GM18502 (cell line): ENCODE measurements at regions not wholly inside any gene's neighbourhood (a gene's known extent, or its start where the extent isn't known, plus 50 kb on each side); places are given as distances from the start of the nearest gene placed in this dataset.
"Not testable (repeated sequence)": the region's sequence is repeated elsewhere in the genome, so short reads cannot be mapped to it uniquely, and the experiment has no call there.

Source experiments
- ATAC-seq: cut with Tn5 transposase; IDR thresholded peaks from one replicate; pipeline ENCODE4 v1.9.1; 2021; ENCODE audit warnings: mild to moderate bottlenecking; ENCODE audit not compliant: unreplicated experiment, poor library complexity

DNA sequence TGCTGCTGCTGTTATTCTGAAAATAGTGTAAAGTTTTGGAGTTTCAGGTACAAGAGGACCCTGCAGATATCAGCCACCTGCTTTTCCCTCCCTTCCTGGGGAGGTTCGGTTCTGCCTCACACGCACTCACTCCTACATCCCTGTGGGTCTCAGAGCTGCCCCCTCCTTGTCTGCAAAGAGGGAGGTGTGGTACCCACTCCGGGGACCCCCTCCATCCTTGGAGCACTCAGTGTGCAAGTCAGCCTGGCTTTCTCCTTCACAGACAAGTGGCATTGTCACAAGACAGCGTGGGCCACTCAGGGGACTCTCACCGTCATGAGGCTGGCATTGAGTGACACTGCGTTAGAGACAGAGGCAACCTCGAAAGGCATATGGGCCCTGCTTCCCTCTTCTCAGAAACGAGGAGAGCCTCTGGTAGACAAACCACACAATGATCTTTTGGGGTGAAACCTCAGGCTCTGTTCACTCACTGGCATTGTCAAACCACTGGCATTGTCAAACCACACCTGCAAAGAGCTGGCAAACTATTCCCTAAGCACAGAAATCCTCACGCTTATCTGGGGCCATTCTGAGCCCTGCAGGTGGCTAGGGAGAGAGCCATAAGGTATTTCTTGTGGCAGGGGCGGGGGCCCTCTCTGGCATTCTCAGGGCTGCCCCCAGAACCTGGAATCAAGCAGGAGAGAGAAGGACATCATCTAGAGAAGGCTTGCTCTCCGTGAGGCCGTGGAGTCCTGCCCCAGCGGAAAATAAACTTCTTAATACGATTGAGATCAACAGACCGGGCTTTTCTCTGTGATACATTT is 285.0 kb downstream of the SHOX start:
- ATAC-seq: no peak

DNA sequence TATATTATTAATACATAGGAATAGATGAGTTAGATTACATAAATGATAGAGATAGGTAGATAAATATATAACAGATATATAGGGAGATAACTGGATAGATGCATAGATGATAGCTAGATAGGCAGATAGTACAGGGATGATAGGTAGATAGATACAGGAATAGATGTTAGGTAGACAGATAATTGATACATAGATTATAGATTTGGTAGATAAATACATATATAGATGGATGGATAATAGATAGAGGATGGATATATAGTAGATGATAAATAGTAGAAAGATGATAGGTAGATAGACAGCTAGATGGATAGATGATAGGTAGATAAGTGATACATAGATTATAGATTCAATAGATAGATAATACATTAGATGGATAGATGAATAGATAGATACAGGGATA is 283.6 kb downstream of the SHOX start:
- no peak for ATAC-seq

DNA sequence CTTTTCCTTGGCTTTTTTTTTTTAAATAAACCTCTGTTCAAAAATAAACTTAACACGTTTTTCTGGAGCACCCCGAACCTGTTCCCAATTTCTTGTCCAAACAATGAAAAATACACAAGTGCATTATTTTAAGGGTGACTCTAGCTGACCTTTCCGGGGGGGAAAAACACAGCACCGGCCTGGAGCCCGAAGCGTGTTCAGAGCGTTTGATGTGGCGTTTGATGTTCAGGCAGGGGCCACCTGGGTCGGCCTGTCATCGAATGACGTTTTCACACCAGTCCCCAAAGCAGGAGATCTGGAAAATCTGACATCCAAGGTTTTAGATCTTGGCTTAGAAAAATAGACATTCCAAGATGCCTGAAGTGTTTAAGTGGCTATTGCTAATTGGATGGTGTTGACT is 282.1 kb downstream of the SHOX start:
- ATAC-seq: no peak

DNA sequence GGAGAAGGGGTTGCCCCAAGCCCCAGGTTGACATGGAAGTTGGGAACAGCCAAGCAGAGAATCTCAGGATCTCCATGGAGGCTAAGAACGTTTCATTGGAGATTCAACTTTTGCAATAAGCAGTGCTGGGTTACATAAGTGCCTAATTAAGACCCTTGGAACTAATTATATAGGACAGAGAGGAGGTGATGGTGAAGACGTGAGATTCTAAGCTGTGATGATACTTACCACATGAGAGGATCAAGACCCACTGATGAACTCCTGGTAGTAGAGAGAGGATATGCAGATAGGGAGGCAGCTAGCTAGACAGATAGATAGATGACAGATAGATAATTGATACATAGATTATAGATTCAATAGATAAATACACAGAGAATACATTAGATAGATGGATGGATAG is 278.5 kb downstream of the SHOX start:
- not testable (repeated sequence) for ATAC-seq

DNA sequence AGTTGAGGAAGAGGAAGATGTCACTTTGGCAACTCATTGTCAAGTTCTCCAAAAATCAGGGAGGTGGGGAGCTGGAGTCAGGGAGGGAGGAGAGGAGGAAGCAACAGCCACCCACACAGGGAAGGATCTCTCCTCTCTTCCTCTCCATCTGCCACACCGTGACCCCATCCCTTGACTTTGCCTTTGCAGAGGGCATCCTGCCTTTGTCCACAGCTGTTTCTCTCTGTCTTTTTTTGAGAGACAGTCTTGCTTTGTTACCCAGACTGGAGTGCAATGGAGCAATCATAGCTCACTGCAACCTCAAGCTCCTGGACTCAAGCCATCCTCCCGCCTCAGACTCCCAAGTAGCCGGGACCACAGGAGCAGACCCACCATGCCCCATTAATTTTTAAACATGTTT is 276.0 kb downstream of the SHOX start:
- no peak for ATAC-seq

DNA sequence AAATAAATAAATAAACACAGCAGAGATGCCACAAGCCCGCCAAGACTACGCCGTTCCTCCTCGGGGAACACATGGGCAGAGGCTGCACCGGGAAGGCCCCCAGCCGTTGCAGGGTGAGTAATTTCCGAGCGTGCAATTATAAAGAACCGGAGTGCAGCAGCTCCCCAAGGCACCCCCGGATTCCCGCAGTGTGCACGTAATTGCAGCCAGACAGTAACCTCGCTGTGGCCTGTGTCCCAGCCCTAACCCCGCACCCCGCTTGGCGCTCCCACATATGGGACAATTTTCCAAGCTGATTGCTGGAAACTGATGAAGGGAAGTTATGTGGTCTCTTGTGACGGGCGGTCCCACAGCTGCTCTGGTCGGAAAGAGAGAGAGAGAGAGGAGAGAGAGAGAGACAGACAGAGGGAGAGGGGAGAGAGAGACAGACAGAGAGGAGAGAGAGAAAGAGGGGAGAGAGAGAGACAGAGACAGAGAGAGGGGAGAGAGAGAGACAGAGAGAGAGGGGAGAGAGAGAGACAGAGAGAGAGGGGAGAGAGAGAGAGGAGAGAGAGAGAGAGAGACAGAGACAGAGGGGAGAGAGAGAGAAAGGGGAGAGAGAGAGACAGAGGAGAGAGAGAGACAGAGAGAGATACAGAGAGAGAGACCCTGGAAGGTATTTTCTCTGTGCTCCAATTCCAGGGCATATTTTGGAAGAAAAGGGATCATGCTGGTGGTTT is 275.4 kb downstream of the SHOX start:
- ATAC-seq: no peak

GRCh38 chrX:903116-903515 is 272.5 kb downstream of the SHOX start:
- no peak for ATAC-seq

DNA sequence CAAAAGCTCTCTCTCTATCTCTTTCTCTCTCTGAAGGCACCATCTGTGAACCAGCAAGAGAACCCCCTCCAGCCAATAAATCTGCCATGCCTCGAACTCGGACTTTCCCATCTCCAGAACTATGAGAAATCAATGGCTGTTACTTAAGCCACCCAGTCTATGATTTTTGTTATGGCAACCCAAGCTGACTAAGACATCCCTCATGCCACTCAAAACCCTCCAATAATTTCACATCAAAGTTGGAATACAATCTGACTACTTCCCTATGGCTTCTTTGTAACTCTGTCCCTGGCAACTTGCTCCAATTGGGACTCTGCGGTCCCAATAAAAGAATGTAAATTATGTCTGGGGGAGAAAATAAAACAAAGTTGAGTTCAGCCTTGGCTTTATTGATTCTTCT is 265.7 kb downstream of the SHOX start:
- ATAC-seq: no peak

- no peak for ATAC-seq
Observed at GRCh38 chrX:889966-890651, 259.5 kb downstream of the SHOX start.

- not testable (repeated sequence) for ATAC-seq
Observed at GRCh38 chrX:887724-888123, 257.1 kb downstream of the SHOX start.

DNA sequence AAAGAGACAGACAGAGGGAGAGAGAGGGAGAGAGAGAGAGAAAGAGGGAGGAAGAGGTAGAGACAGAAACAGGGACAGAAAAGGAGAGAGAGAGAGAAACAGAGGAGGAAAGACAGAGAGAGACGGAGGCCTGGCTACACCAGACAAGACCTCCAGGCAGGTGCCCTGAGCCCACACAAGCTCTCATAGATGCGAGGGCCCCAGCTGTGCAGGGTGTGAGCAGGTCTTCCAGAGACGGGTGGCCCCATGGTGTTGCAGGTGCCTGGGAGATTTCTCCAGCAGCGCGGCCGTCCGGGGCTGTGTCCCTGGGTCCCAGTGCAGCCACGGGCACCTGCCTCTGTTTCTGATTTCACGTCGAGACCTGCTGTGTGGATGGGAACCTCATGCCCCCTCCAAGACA is 253.0 kb downstream of the SHOX start:
- no peak for ATAC-seq

GRCh38 chrX:879756-880698 is 249.4 kb downstream of the SHOX start:
- ATAC-seq: not testable (repeated sequence)

DNA sequence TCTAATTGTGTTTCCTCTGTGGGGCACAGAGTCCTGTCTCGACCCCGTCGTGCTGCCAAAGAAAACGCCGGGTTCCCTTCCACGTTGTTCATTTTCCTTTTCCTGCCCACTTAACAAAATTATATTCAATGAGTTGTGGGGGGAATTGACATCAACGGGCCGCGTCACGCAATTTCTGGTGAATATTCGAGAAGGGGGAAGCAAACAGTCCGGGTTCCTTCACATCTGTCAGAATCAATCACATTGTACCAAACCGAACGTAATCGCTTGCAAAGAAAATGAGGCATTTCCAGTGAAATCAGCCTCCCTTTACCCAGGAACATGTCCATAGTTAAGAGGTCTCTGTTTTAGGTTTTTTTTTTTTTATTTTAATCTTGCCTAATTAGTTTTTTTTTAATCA is 243.5 kb downstream of the SHOX start:
- no peak for ATAC-seq

- ATAC-seq: no peak
Observed at GRCh38 chrX:873016-873415, 242.4 kb downstream of the SHOX start.

DNA sequence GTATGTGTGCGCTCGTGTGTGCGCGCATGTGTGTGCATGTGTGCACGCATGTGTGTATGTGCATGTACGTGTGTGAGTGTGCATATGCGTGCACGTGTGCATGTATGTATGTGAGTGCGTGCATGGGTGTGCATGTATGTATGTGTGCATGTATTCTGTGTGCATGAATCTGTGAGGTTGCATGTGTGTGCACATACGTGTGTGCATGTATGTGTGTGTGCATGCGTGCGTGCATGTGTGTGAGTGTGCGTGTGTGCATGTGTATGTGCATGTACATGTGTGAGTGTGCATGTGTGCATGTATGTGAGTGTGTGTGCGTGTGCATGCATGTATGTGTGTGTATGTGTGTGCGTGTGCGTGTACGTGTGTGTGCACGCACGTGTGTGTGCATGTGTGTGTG is 241.5 kb downstream of the SHOX start:
- no peak for ATAC-seq

- no peak for ATAC-seq
Observed at GRCh38 chrX:871626-872025, 241.0 kb downstream of the SHOX start.

GRCh38 chrX:867966-868647 is 237.5 kb downstream of the SHOX start:
- ATAC-seq: no peak

- no peak for ATAC-seq
Observed at GRCh38 chrX:867502-867901, 236.9 kb downstream of the SHOX start.

DNA sequence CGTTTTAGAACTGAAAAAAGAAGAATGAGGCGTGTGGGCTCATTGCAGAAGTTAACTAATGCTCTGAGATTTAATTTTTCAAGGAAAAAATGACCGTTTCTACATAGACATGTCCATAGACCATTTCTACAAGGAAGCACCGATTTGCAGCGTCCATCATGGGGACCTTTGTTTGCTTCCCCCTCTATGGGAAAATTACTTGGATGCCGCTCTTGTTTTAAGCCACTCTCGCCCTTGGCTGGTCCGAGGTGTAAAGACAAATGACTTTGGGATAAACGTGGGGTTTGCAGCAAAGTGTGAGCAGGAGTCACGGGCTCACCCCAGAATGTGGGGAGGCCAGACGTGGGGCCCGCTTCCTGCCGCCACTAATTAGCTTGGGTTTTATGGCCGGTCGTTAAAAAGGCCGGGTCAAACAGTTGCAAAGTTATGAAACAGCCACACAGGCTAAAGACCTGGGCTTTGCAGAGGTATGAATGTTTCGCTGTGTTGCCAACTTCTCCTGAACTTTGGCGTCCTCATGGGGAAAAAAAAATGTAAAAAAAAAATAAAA is 235.9 kb downstream of the SHOX start:
- no peak for ATAC-seq
